Right kidney (tissue), 1 donor: ENCODE measurements at regions not wholly inside any gene's neighbourhood (a gene's known extent, or its start where the extent isn't known, plus 50 kb on each side); places are given as distances from the start of the nearest gene placed in this dataset.
"Not testable (repeated sequence)": the region's sequence is repeated elsewhere in the genome, so short reads cannot be mapped to it uniquely, and the experiment has no call there.

Experiments used
- DNase-seq: peaks from one replicate; pipeline ENCODE4 v3.0.0-alpha.2; 2016

- no peak for DNase-seq
Measured at GRCh38 chr9:106058460-106058859, 364.1 kb downstream of the TMEM38B start.

- DNase-seq: no peak
Measured at GRCh38 chr9:106059886-106060285, 365.5 kb downstream of the TMEM38B start.

- no peak for DNase-seq
Measured at GRCh38 chr9:106060885-106061284, 366.5 kb downstream of the TMEM38B start.

GRCh38 chr9:106062250-106062649 is 367.9 kb downstream of the TMEM38B start:
- no peak for DNase-seq

GRCh38 chr9:106065136-106065535 is 370.8 kb downstream of the TMEM38B start:
- DNase-seq: no peak

GRCh38 chr9:106065579-106066214 is 371.4 kb downstream of the TMEM38B start:
- DNase-seq: no peak

- DNase-seq: no peak
Measured at GRCh38 chr9:106066940-106067524, 372.7 kb downstream of the TMEM38B start.

GRCh38 chr9:106069241-106069640 is 374.9 kb downstream of the TMEM38B start:
- no peak for DNase-seq

- DNase-seq: no peak
Measured at GRCh38 chr9:106072421-106072820, 378.1 kb downstream of the TMEM38B start.

- no peak for DNase-seq
Measured at GRCh38 chr9:106074006-106074405, 379.7 kb downstream of the TMEM38B start.

GRCh38 chr9:106075236-106075959 is 381.1 kb downstream of the TMEM38B start:
- no peak for DNase-seq

- no peak for DNase-seq
Measured at GRCh38 chr9:106075960-106076327, 381.6 kb downstream of the TMEM38B start.

GRCh38 chr9:106076711-106077110 is 382.4 kb downstream of the TMEM38B start:
- DNase-seq: no peak

GRCh38 chr9:106077731-106078130 is 383.4 kb downstream of the TMEM38B start:
- DNase-seq: no peak

GRCh38 chr9:106082621-106083020 is 388.3 kb downstream of the TMEM38B start:
- no peak for DNase-seq

GRCh38 chr9:106084702-106085101 is 390.4 kb downstream of the TMEM38B start:
- DNase-seq: no peak

- DNase-seq: no peak
Measured at GRCh38 chr9:106085479-106085878, 391.1 kb downstream of the TMEM38B start.

- no peak for DNase-seq
Measured at GRCh38 chr9:106092083-106092482, 397.7 kb downstream of the TMEM38B start.

- DNase-seq: no peak
Measured at GRCh38 chr9:106102821-106103220, 408.5 kb downstream of the TMEM38B start.

GRCh38 chr9:106104887-106105286 is 410.5 kb downstream of the TMEM38B start:
- DNase-seq: no peak

- no peak for DNase-seq
Measured at GRCh38 chr9:106106396-106106795, 412.1 kb downstream of the TMEM38B start.

GRCh38 chr9:106107716-106108115 is 413.4 kb downstream of the TMEM38B start:
- no peak for DNase-seq

- DNase-seq: not testable (repeated sequence)
Measured at GRCh38 chr9:106109706-106110105, 415.4 kb downstream of the TMEM38B start.

- no peak for DNase-seq
Measured at GRCh38 chr9:106110483-106110882, 416.1 kb downstream of the TMEM38B start.
